GM06990 (cell line): ENCODE measurements at regions not wholly inside any gene's neighbourhood (a gene's known extent, or its start where the extent isn't known, plus 50 kb on each side); places are given as distances from the start of the nearest gene placed in this dataset.

ENCODE experiments used
- DNase-seq: peaks from one replicate; pipeline ENCODE4 v3.0.0-alpha.2; 2011; ENCODE audit not compliant: insufficient read length; ENCODE audit errors: extremely low read depth
- H3K27me3 ChIP-seq: replicated peaks from 2 replicates; pipeline ENCODE4 v1.6.0; 2011; ENCODE audit warnings: low read length; ENCODE audit not compliant: control insufficient read depth, insufficient read depth
- H3K36me3 ChIP-seq: 2 replicates; pipeline ENCODE4 v1.5.1; 2011; ENCODE audit warnings: low read length; ENCODE audit not compliant: control insufficient read depth, insufficient read depth
- H3K4me3 ChIP-seq: replicated peaks from 2 replicates; pipeline ENCODE4 v1.5.1; 2011; ENCODE audit warnings: low read depth, mild to moderate bottlenecking, control low read depth, low read length
- CTCF ChIP-seq: IDR thresholded peaks from 2 replicates; pipeline ENCODE4 v1.5.1; 2011; ENCODE audit warnings: low read length, control low read depth, mild to moderate bottlenecking, inconsistent platforms; ENCODE audit not compliant: insufficient read depth, poor library complexity, severe bottlenecking

- Histone ChIP-seq H3K27me3 (no peaks in the 10 kb centered on the region), H3K36me3 (no peaks in the 10 kb centered on the region), H3K4me3 (no peak overlapping the region)
- DNase-seq: no peak
- TF ChIP-seq CTCF: no peak
Measured at GRCh38 chr5:13601112-13601511, 343.4 kb downstream of the DNAH5 start.

- Histone ChIP-seq H3K4me3 (no peak overlapping the region), H3K36me3 (no peaks in the 10 kb centered on the region), H3K27me3 (no peaks in the 10 kb centered on the region)
- no peak for TF ChIP-seq CTCF
- DNase-seq: no peak
Measured at GRCh38 chr5:13595978-13596377, 348.5 kb downstream of the DNAH5 start.

- TF ChIP-seq CTCF: no peak
- Histone ChIP-seq H3K36me3 (no peaks in the 10 kb centered on the region), H3K4me3 (no peak overlapping the region), H3K27me3 (no peaks in the 10 kb centered on the region)
- no peak for DNase-seq
Measured at GRCh38 chr5:13591621-13592020, 352.9 kb downstream of the DNAH5 start.

GRCh38 chr5:13585324-13585723 lies 359.2 kb downstream of the DNAH5 start:
- no peak for TF ChIP-seq CTCF
- DNase-seq: no peak
- Histone ChIP-seq H3K27me3 (no peaks in the 10 kb centered on the region), H3K4me3 (no peak overlapping the region), H3K36me3 (no peaks in the 10 kb centered on the region)

- no peak for TF ChIP-seq CTCF
- no peak for DNase-seq
- Histone ChIP-seq H3K27me3 (no peaks in the 10 kb centered on the region), H3K36me3 (no peaks in the 10 kb centered on the region), H3K4me3 (no peak overlapping the region)
Measured at GRCh38 chr5:13581914-13582313, 362.6 kb downstream of the DNAH5 start.

GRCh38 chr5:13581132-13581531 lies 363.4 kb downstream of the DNAH5 start:
- H3K4me3 ChIP-seq: no peak overlapping the region
- TF ChIP-seq CTCF: no peak
- H3K36me3 ChIP-seq: no peaks in the 10 kb centered on the region
- no peak for DNase-seq
- H3K27me3 ChIP-seq: no peaks in the 10 kb centered on the region
